ENCODE measurements at regions not wholly inside any gene's neighbourhood (a gene's known extent, or its start where the extent isn't known, plus 50 kb on each side); places are given as distances from the start of the nearest gene placed in this dataset.
"Not testable (repeated sequence)": the region's sequence is repeated elsewhere in the genome, so short reads cannot be mapped to it uniquely, and the experiment has no call there.

- DNase-seq (ENCODE audit: low read depth) = no peak
- in situ Hi-C loops (cut with HindIII; ENCODE audit: low pct_unique_long_range_greater_than_20kb, low sequenced_read_pairs) = no loop called here
Measured at GRCh38 chr7:124647630-124648306, 117.8 kb downstream of the GPR37 start.

- no peak for DNase-seq (ENCODE audit: low read depth)
- in situ Hi-C loops (cut with HindIII; ENCODE audit: low pct_unique_long_range_greater_than_20kb, low sequenced_read_pairs) = no loop called here
Measured at GRCh38 chr7:124645704-124646103, 119.9 kb downstream of the GPR37 start.

- DNase-seq (ENCODE audit: low read depth) = no peak
- in situ Hi-C loops (cut with HindIII; ENCODE audit: low pct_unique_long_range_greater_than_20kb, low sequenced_read_pairs) = no loop called here
Measured at GRCh38 chr7:124643311-124643811, 122.2 kb downstream of the GPR37 start.

- in situ Hi-C loops (cut with HindIII; ENCODE audit: low pct_unique_long_range_greater_than_20kb, low sequenced_read_pairs) = no loop called here
- DNase-seq (ENCODE audit: low read depth) = no peak
Measured at GRCh38 chr7:124635416-124635815, 130.2 kb downstream of the GPR37 start.

GRCh38 chr7:124633740-124634139 is 131.9 kb downstream of the GPR37 start:
- DNase-seq (ENCODE audit: low read depth) = no peak
- in situ Hi-C loops (cut with HindIII; ENCODE audit: low pct_unique_long_range_greater_than_20kb, low sequenced_read_pairs) = no loop called here

- no peak for DNase-seq (ENCODE audit: low read depth)
- in situ Hi-C loops (cut with HindIII; ENCODE audit: low pct_unique_long_range_greater_than_20kb, low sequenced_read_pairs) = no loop called here
Measured at GRCh38 chr7:124630395-124630794, 135.2 kb downstream of the GPR37 start.

GRCh38 chr7:124618871-124619270 is 146.7 kb downstream of the GPR37 start:
- no peak for DNase-seq (ENCODE audit: low read depth)
- in situ Hi-C loops (cut with HindIII; ENCODE audit: low pct_unique_long_range_greater_than_20kb, low sequenced_read_pairs) = no loop called here

GRCh38 chr7:124618051-124618450 is 147.5 kb downstream of the GPR37 start:
- in situ Hi-C loops (cut with HindIII; ENCODE audit: low pct_unique_long_range_greater_than_20kb, low sequenced_read_pairs); DNase-seq (ENCODE audit: low read depth): not testable (repeated sequence)

- in situ Hi-C loops (cut with HindIII; ENCODE audit: low pct_unique_long_range_greater_than_20kb, low sequenced_read_pairs) = no loop called here
- peak; percentile 3 for DNase-seq (ENCODE audit: low read depth)
Measured at GRCh38 chr7:124603066-124603465, 162.5 kb downstream of the GPR37 start.

- no peak for DNase-seq (ENCODE audit: low read depth)
- in situ Hi-C loops (cut with HindIII; ENCODE audit: low pct_unique_long_range_greater_than_20kb, low sequenced_read_pairs) = no loop called here
Measured at GRCh38 chr7:124597509-124597908, 168.1 kb downstream of the GPR37 start.

GRCh38 chr7:124596881-124597280 is 168.7 kb downstream of the GPR37 start:
- in situ Hi-C loops (cut with HindIII; ENCODE audit: low pct_unique_long_range_greater_than_20kb, low sequenced_read_pairs) = no loop called here

GRCh38 chr7:124590814-124591213 is 174.8 kb downstream of the GPR37 start:
- in situ Hi-C loops (cut with HindIII; ENCODE audit: low pct_unique_long_range_greater_than_20kb, low sequenced_read_pairs) = no loop called here
- DNase-seq (ENCODE audit: low read depth) = no peak

More at GRCh38 chr7:124596881-124597280, 168.7 kb downstream of the GPR37 start:
- no peak for DNase-seq (ENCODE audit: low read depth)

GRCh38 chr7:124577256-124577655 is 188.3 kb downstream of the GPR37 start:
- no peak for DNase-seq (ENCODE audit: low read depth)
- in situ Hi-C loops (cut with HindIII; ENCODE audit: low pct_unique_long_range_greater_than_20kb, low sequenced_read_pairs) = no loop called here

GRCh38 chr7:124575176-124575575 is 190.4 kb downstream of the GPR37 start:
- in situ Hi-C loops (cut with HindIII; ENCODE audit: low pct_unique_long_range_greater_than_20kb, low sequenced_read_pairs) = no loop called here
- DNase-seq (ENCODE audit: low read depth) = no peak

- DNase-seq (ENCODE audit: low read depth) = no peak
- in situ Hi-C loops (cut with HindIII; ENCODE audit: low pct_unique_long_range_greater_than_20kb, low sequenced_read_pairs) = no loop called here
Measured at GRCh38 chr7:124570558-124570957, 195.0 kb downstream of the GPR37 start.

GRCh38 chr7:124566583-124566982 is 199.0 kb downstream of the GPR37 start:
- in situ Hi-C loops (cut with HindIII; ENCODE audit: low pct_unique_long_range_greater_than_20kb, low sequenced_read_pairs) = no loop called here
- DNase-seq (ENCODE audit: low read depth) = peak; percentile 80

- DNase-seq (ENCODE audit: low read depth) = no peak
- in situ Hi-C loops (cut with HindIII; ENCODE audit: low pct_unique_long_range_greater_than_20kb, low sequenced_read_pairs) = no loop called here
Measured at GRCh38 chr7:124557587-124557986, 208.0 kb downstream of the GPR37 start.

GRCh38 chr7:124557101-124557500 is 208.5 kb downstream of the GPR37 start:
- no peak for DNase-seq (ENCODE audit: low read depth)
- in situ Hi-C loops (cut with HindIII; ENCODE audit: low pct_unique_long_range_greater_than_20kb, low sequenced_read_pairs) = no loop called here

- no peak for DNase-seq (ENCODE audit: low read depth)
- in situ Hi-C loops (cut with HindIII; ENCODE audit: low pct_unique_long_range_greater_than_20kb, low sequenced_read_pairs) = no loop called here
Measured at GRCh38 chr7:124553502-124553901, 212.1 kb downstream of the GPR37 start.

- no peak for DNase-seq (ENCODE audit: low read depth)
- in situ Hi-C loops (cut with HindIII; ENCODE audit: low pct_unique_long_range_greater_than_20kb, low sequenced_read_pairs) = no loop called here
Measured at GRCh38 chr7:124552217-124552616, 213.4 kb downstream of the GPR37 start.

All from Caki2 (cell line).